Skeletal muscle satellite cell (primary cell): ENCODE measurements at regions not wholly inside any gene's neighbourhood (a gene's known extent, or its start where the extent isn't known, plus 50 kb on each side); places are given as distances from the start of the nearest gene placed in this dataset.
A peak's percentile ranks its signal among the peaks of the same experiment; 100 is the strongest.

Experiments used
- H3K27me3 ChIP-seq: 2 replicates; pipeline ENCODE4 v1.7.0; 2013; ENCODE audit warnings: low read length; ENCODE audit not compliant: control insufficient read depth, insufficient read depth
- H3K36me3 ChIP-seq: 2 replicates; pipeline ENCODE4 v1.7.0; 2013; ENCODE audit warnings: mild to moderate bottlenecking, control low read depth, low read length; ENCODE audit not compliant: insufficient read depth
- H3K4me1 ChIP-seq: 2 replicates; pipeline ENCODE4 v1.7.0; 2013; ENCODE audit warnings: low read length; ENCODE audit not compliant: control insufficient read depth, insufficient read depth
- H3K4me2 ChIP-seq: 2 replicates; pipeline ENCODE4 v1.7.0; 2013; ENCODE audit warnings: mild to moderate bottlenecking, low read length
- H3K4me3 ChIP-seq: 2 replicates; pipeline ENCODE4 v1.7.0; 2013; ENCODE audit warnings: low read length
- H3K9ac ChIP-seq: 2 replicates; pipeline ENCODE4 v1.7.0; 2013; ENCODE audit warnings: mild to moderate bottlenecking, low read depth, low read length, moderate library complexity
- H3K9me3 ChIP-seq: replicated peaks from 2 replicates; pipeline ENCODE4 v1.7.0; 2013; ENCODE audit warnings: mild to moderate bottlenecking, control low read depth, low read length

- H3K9me3 ChIP-seq, result no peaks in the 10 kb centered on the region
- H3K4me1 ChIP-seq, result peaks cover 20% of the 10 kb centered on the region
- no peak overlapping the region for H3K9ac ChIP-seq
- H3K4me3 ChIP-seq, result no peak overlapping the region
- no peak overlapping the region for H3K4me2 ChIP-seq
- H3K36me3 ChIP-seq, result no peaks in the 10 kb centered on the region
- H3K27me3 ChIP-seq, result peaks cover 9% of the 10 kb centered on the region
Measured at GRCh38 chr6:165925474-165926156, 242.0 kb downstream of the TBXT start.

DNA sequence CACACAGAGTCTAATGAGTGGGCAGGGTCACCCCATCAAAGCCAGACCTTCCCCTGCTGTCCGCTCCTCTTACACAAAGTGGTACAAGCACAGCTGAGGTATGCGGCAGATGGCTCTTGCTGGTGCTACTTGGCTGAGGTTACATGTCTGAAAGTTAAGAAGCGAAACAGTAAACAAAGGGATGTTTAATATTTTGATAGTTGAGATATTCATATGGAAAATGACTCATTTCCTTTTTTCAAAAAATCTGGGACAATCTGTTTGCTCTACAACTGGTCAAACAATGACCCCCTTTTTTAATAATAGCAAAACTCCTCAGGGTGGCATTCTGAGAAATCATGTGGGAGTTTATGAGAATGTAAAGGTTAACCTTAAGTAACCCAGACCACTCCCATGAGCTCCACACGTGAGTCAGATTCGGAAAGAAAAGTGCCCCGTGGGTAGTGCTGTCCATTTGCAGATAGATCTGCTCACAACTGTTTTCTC lies 245.3 kb downstream of the TBXT start:
- Histone ChIP-seq H3K4me1 (peaks cover 20% of the 10 kb centered on the region), H3K4me3 (no peak overlapping the region), H3K27me3 (no peaks in the 10 kb centered on the region), H3K9me3 (no peaks in the 10 kb centered on the region), H3K36me3 (no peaks in the 10 kb centered on the region), H3K4me2 (peak overlapping the region; percentile 15), H3K9ac (no peak overlapping the region)

DNA sequence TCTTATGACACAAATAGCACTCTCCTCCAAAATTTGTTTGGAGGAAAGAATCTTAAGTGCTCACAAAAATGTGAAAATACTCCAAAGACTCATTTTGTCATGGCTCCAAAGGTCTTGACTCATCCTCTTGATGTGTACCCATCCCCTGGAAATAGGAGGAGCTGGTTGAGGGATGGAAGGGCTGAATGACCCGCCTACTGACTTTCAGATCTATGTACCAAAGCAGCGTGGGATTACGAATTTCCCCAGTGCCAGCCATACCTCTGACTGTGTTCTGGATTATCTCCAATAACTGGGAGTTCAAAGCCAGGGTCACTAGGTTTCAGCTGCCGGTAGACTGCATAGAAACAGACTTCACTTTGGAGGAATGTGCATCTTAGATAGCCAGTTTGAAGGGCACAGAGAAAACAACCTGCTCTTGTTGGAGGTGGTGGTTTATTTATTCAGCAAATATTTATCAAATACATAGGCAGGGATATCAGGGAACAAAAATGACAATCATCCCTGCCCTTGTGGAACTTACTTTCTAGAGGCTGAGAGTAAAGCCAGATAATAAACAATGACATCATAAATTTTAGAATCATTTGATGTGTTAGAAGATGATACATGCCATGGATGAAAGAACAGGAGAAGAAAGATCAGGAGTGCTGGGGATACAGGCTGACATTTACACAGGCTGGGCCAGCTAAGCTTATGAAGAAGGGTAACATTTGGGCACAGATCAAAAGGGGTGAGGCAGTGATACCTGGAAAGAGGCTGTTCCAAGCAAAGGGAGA lies 246.6 kb downstream of the TBXT start:
- H3K4me1 ChIP-seq, result peaks cover 20% of the 10 kb centered on the region
- no peak overlapping the region for H3K4me3 ChIP-seq
- no peaks in the 10 kb centered on the region for H3K9me3 ChIP-seq
- no peak overlapping the region for H3K9ac ChIP-seq
- H3K36me3 ChIP-seq, result no peaks in the 10 kb centered on the region
- H3K4me2 ChIP-seq, result no peak overlapping the region
- H3K27me3 ChIP-seq, result peaks cover 2% of the 10 kb centered on the region

GRCh38 chr6:165917576-165917975 lies 250.1 kb downstream of the TBXT start:
- Histone ChIP-seq H3K4me1 (peaks cover 16% of the 10 kb centered on the region), H3K36me3 (no peaks in the 10 kb centered on the region), H3K9me3 (no peaks in the 10 kb centered on the region), H3K9ac (no peak overlapping the region), H3K4me2 (no peak overlapping the region), H3K27me3 (peaks cover 12% of the 10 kb centered on the region), H3K4me3 (no peak overlapping the region)

DNA sequence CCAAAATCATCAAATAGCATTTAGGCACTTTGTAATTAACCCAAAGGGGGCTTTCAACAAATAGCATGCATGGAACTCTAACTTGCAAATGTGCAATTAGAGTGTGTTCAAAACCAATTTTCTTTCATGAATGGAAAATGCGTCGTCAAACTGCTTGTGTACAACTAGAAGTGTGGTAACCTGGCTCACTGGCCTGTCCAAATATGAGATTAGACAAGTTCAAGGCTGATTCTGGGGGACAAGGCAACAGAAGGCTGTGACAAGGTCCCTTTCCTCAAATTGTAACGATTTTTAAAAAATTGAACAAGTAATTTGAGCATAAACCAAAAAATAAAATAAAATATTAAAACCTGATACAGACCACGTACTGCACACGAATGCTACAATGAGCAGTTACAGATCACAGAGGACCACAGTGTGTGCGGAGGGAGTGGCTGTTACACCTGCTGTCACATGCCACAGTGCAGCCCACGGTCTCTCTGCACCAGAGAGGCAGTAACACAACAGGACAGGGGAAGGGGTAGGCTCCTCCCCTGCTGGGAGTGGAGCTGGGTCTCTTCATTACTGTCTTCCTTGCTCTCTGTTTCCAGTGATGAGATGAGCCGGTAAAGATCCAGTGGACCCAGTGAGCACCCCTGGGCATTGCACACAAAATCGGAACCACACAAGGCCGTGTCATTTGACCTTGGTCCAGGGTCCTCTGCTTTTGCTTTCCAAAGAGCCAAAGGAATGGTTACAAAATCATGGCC lies 252.2 kb upstream of the PDE10A start:
- H3K27me3 ChIP-seq, result peaks cover 12% of the 10 kb centered on the region
- no peaks in the 10 kb centered on the region for H3K36me3 ChIP-seq
- no peak overlapping the region for H3K4me3 ChIP-seq
- no peak overlapping the region for H3K9ac ChIP-seq
- H3K9me3 ChIP-seq, result no peaks in the 10 kb centered on the region
- no peak overlapping the region for H3K4me2 ChIP-seq
- no peaks in the 10 kb centered on the region for H3K4me1 ChIP-seq

DNA sequence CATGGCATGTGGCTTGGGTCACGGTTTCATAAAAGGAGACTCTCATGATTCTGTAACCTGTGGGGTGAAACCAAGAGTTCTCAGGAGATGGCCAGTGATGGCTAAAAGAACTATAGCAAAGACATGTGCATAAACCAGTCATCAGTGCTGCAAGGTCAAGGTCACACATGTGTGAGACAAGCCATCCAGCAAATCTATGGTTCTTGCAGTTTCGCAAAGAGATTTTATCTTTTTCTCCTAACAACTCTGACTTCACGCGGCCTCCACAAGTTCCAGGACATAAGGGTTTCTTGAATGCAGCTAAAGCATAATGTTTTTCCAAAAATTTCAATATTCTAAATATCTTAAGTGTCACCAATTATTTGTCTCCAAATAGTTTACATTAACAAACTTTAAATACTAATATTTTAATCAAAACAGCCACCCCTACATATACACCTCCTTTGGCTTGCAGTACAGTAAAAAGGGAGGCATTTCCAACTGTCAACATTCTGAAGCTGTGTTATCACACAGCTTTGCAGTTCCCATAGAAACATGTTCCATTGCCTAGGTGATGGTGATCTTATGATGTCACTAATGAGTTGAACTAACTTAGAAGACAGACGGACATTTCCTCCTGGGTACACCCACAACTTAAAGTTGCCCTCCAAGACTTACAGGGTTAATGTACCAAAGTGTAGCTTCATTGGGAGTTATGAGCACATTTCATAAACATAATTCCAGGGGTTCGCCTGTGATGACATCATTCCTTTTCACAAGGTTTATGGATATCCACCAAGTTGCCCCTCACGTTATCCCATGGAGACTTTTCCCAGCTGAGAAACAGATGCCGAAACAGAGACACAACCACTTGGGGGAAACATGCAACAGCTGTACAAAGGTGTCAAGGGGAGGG lies 250.9 kb upstream of the PDE10A start:
- Histone ChIP-seq H3K4me2 (no peak overlapping the region), H3K9ac (no peak overlapping the region), H3K27me3 (peaks cover 12% of the 10 kb centered on the region), H3K36me3 (no peaks in the 10 kb centered on the region), H3K9me3 (no peaks in the 10 kb centered on the region), H3K4me1 (no peaks in the 10 kb centered on the region), H3K4me3 (no peak overlapping the region)

DNA sequence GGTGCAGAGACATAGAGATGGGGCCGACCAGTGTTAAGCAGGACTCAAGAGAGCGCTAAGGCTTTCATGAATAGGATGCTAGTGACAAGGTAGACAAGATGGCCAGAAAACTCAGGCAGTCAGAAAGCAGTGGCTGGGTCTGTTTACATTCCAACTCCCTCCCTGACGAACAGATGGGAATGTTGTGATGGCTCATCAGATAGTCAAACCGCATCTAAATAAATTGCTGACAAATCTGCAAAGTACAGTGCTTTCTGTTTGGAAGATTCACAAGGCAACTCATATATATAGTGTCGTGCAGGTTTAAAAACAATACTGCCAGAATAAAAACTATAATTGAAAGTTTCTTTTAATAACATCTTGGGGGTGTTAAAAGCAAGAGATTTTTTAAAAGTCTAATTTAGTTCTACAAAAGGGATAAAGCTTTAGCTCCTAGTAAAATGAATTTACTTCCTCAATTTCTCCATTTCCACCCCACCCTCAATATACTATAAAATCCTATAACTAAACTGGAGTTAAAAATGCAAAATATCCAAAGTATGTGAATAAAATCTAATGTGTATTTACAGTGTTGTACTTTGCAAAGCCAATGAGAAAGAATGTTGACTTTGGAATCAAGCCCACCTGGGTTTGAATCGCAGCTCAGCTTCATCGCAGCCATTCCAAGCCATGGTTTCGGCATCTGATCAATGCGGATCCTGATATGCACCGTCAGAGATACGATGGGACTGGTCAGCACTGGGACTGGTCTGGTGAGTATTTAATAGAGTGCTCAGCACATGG lies 247.3 kb upstream of the PDE10A start:
- H3K9ac ChIP-seq, result no peak overlapping the region
- no peak overlapping the region for H3K4me3 ChIP-seq
- no peaks in the 10 kb centered on the region for H3K9me3 ChIP-seq
- H3K4me2 ChIP-seq, result no peak overlapping the region
- peaks cover 5% of the 10 kb centered on the region for H3K27me3 ChIP-seq
- no peaks in the 10 kb centered on the region for H3K4me1 ChIP-seq
- H3K36me3 ChIP-seq, result no peaks in the 10 kb centered on the region

- Histone ChIP-seq H3K36me3 (no peaks in the 10 kb centered on the region), H3K4me1 (no peaks in the 10 kb centered on the region), H3K4me2 (no peak overlapping the region), H3K9ac (no peak overlapping the region), H3K9me3 (no peaks in the 10 kb centered on the region), H3K4me3 (no peak overlapping the region), H3K27me3 (peaks cover 6% of the 10 kb centered on the region)
Measured at GRCh38 chr6:165906736-165907135, 243.7 kb upstream of the PDE10A start.

GRCh38 chr6:165905744-165906143 lies 242.7 kb upstream of the PDE10A start:
- H3K9ac ChIP-seq, result no peak overlapping the region
- no peaks in the 10 kb centered on the region for H3K9me3 ChIP-seq
- peaks cover 7% of the 10 kb centered on the region for H3K27me3 ChIP-seq
- H3K36me3 ChIP-seq, result no peaks in the 10 kb centered on the region
- H3K4me3 ChIP-seq, result no peak overlapping the region
- no peaks in the 10 kb centered on the region for H3K4me1 ChIP-seq
- no peak overlapping the region for H3K4me2 ChIP-seq

- Histone ChIP-seq H3K36me3 (no peaks in the 10 kb centered on the region), H3K4me2 (no peak overlapping the region), H3K4me1 (no peaks in the 10 kb centered on the region), H3K4me3 (no peak overlapping the region), H3K9ac (no peak overlapping the region), H3K9me3 (no peaks in the 10 kb centered on the region), H3K27me3 (peaks cover 12% of the 10 kb centered on the region)
Measured at GRCh38 chr6:165900970-165901369, 237.9 kb upstream of the PDE10A start.
